Right lobe of liver (tissue), 6 donors: ENCODE measurements at regions not wholly inside any gene's neighbourhood (a gene's known extent, or its start where the extent isn't known, plus 50 kb on each side); places are given as distances from the start of the nearest gene placed in this dataset.
"Not testable (repeated sequence)": the region's sequence is repeated elsewhere in the genome, so short reads cannot be mapped to it uniquely, and the experiment has no call there.

ENCODE experiments used
- ATAC-seq, 4 donors: fragments of 200-7000 bp; cut with Tn5 transposase; one replicate each; pipeline ENCODE4 v1.9.1; 2020; ENCODE audit warnings: mild to moderate bottlenecking in 4 of 4, moderate library complexity in 4 of 4
- DNase-seq, 3 donors: peaks; one replicate each; pipeline ENCODE4 v3.0.0-alpha.2; 2020
- H3K27ac ChIP-seq, 3 donors: fragments of 200-600 bp; one replicate each; pipeline ENCODE4 v1.8.0; 2022
- H3K27me3 ChIP-seq, 2 donors: fragments of 200-600 bp; one replicate each; pipeline ENCODE4 v1.8.0; 2022
- H3K36me3 ChIP-seq, 4 donors: fragments of 200-600 bp; sonication (generic) in 1 of 4; one replicate each; pipeline versions ENCODE4 v1.5.1 to v1.8.0; 2017 to 2022; ENCODE audit warnings: control low read depth in 1 of 4
- H3K4me1 ChIP-seq, 4 donors: fragments of 200-600 bp; sonication (generic) in 1 of 4; one replicate each; pipeline versions ENCODE4 v1.5.1 to v1.8.0; 2017 to 2022; ENCODE audit warnings: control low read depth in 1 of 4
- H3K4me3 ChIP-seq, 3 donors: fragments of 200-600 bp; one replicate each; pipeline ENCODE4 v1.8.0; 2022
- H3K9me3 ChIP-seq, 4 donors: fragments of 200-600 bp; sonication (generic) in 1 of 4; one replicate each; pipeline versions ENCODE4 v1.5.1 to v1.8.0; 2017 to 2022; ENCODE audit warnings: control low read depth in 1 of 4
- POLR2A ChIP-seq: fragments of 450-650 bp; IDR thresholded peaks from one replicate; pipeline ENCODE4 v1.6.1; 2017; ENCODE audit warnings: antibody characterized with exemption, mild to moderate bottlenecking
- WGBS: methylation state at CpG from one replicate; pipeline ENCODE4 v1.1.6; 2018; ENCODE audit warnings: low coverage, low lambda C conversion rate; ENCODE audit not compliant: insufficient coverage; ENCODE audit errors: missing lambda C conversion rate; 5-methylcytosine and 5-hydroxymethylcytosine counted together
- intact Hi-C, 2 donors: fragments of 100-400 bp; cut with DNase I; formaldehyde crosslinking; loops; one replicate each; pipeline versions ENCODE4 v1.11.2 to v1.14.1; 2022
- TF ChIP-seq, protein P1 (sequence below), 4 donors: fragments of 200-600 bp in 3 of 4; fragments of 450-650 bp in 1 of 4; IDR thresholded peaks; one replicate each; pipeline versions ENCODE4 v1.5.1 to v1.8.0; 2016 to 2022; ENCODE audit warnings: antibody characterized with exemption in 4 of 4, mild to moderate bottlenecking in 2 of 4
- donor health status: DM: no; HTN: yes; CAD: no.
- donor health status: DM: no; HTN: no; CAD: no.
- donor health status: DM: no; HTN: no; CAD: no.
- donor health status: DM: no; HTN: yes; CAD: no.
- donor health status: DM: no; HTN: yes; CAD: no.

DNA sequence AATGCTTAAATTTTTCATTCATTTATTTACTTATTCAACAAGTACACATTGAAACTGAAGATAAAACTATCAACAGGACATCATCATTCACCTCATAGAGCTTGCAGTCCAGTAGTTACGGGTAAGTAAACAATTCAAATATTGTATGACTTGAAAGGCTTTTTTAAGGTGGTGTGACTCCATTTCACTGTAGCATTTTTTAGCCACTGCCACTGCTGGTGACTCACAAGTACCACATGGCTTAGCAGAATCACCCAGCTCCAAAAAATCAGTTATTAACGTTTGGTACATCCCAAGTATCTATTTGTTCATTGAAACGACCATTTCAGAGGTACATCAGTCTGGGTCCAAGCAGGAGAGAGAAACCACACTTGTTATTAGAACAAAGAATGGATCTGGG, 427.9 kb upstream of the DDI1 start:
- WGBS, result 38% methylated on average over 3 of the region's 3 CpGs
- H3K9me3 ChIP-seq, result no peaks in the 10 kb centered on the region
- intact Hi-C loops, result no loop called here
- ATAC-seq (no peak), DNase-seq (no peak)
- H3K4me1 ChIP-seq, result no peaks in the 10 kb centered on the region
- no peak for TF ChIP-seq POLR2A
- TF ChIP-seq, protein P1, sequence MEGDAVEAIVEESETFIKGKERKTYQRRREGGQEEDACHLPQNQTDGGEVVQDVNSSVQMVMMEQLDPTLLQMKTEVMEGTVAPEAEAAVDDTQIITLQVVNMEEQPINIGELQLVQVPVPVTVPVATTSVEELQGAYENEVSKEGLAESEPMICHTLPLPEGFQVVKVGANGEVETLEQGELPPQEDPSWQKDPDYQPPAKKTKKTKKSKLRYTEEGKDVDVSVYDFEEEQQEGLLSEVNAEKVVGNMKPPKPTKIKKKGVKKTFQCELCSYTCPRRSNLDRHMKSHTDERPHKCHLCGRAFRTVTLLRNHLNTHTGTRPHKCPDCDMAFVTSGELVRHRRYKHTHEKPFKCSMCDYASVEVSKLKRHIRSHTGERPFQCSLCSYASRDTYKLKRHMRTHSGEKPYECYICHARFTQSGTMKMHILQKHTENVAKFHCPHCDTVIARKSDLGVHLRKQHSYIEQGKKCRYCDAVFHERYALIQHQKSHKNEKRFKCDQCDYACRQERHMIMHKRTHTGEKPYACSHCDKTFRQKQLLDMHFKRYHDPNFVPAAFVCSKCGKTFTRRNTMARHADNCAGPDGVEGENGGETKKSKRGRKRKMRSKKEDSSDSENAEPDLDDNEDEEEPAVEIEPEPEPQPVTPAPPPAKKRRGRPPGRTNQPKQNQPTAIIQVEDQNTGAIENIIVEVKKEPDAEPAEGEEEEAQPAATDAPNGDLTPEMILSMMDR (IDR thresholded peaks at IDR 0.05), result no peak
- H3K27ac ChIP-seq, result no peak overlapping the region
- no peaks in the 10 kb centered on the region for H3K27me3 ChIP-seq
- no peak overlapping the region for H3K4me3 ChIP-seq
- H3K36me3 ChIP-seq, result no peaks in the 10 kb centered on the region

DNA sequence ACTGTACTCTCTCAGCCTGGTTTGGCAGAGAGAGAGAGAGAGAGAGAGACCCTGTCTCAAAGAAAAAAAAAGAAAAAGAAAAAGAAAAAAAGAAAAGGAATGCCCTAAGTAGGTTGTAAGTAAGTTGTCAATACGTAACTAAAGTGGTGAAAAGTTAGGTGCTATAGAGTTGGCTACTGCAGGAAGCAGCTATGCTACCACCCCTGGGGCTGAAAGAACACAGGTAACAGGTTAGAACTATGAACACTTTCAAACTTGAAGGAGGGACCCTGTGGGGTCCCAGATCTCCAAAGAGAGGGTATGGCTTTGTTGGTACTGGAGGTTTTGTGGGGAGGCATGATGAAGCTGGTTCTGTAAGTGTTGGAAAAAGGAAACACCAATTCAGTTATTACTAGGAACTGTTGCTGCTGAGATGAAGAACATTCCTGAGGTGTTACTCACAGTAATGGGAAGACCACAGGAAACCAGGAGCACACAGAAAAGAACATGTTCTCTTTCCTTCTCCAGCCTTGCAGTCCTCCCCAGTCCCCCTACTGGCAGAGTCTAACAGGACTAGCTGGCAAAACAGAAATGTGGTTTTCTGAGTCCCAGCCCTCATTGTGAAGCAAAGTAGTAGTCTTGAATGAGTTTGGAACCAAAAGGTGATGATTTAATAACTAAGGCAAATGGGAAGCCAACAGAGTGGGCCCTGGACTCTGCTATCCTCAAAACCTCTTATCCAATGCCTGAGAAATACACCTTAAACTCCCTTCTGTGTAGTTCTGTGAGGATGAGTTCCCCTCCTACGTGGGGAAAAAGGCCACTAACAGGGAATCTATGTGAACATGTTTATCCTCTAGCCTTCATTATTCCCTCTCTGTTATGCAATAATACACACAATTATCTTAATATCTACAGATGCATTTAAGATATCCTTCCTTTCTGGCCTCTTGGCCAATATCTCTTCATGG, 427.0 kb upstream of the DDI1 start:
- no peaks in the 10 kb centered on the region for H3K36me3 ChIP-seq
- no peak overlapping the region for H3K27ac ChIP-seq
- no peaks in the 10 kb centered on the region for H3K9me3 ChIP-seq
- no peak overlapping the region for H3K4me3 ChIP-seq
- ATAC-seq, result no peak
- DNase-seq, result no peak
- no peaks in the 10 kb centered on the region for H3K27me3 ChIP-seq
- intact Hi-C loops, result no loop called here
- WGBS, result 50% methylated on average over 2 of the region's 2 CpGs
- no peaks in the 10 kb centered on the region for H3K4me1 ChIP-seq
- TF ChIP-seq, protein P1 (IDR thresholded peaks at IDR 0.05), result no peak
- TF ChIP-seq POLR2A, result no peak

DNA sequence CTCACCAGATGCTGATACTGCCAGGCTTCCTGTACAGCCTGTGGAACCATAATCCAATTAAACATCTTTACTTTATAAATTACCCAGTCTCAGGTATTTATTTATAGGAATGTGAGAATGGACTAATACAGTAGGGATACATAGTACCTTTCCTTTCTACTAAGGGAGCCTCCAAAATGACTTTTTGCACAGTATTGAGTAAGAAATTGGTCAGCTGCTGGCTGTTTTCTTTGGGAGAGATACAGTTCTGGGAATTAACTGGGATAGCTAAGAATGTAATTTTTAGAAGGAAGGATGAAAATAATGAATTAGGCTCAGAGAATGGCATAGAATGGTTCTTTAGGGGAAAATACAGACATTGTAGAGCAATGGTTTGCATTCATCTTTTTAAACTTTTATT, 426.0 kb upstream of the DDI1 start:
- Histone ChIP-seq H3K36me3 (no peaks in the 10 kb centered on the region), H3K9me3 (no peaks in the 10 kb centered on the region), H3K4me3 (no peak overlapping the region), H3K4me1 (no peaks in the 10 kb centered on the region), H3K27me3 (no peaks in the 10 kb centered on the region), H3K27ac (no peak overlapping the region)
- DNase-seq (no peak), ATAC-seq (no peak)
- intact Hi-C loops, result no loop called here
- TF ChIP-seq POLR2A, result no peak
- TF ChIP-seq, protein P1 (IDR thresholded peaks at IDR 0.05), result no peak

- not testable (repeated sequence) for H3K4me3 ChIP-seq
Observed at GRCh38 chr11:103611526-103612260, 424.7 kb upstream of the DDI1 start.

GRCh38 chr11:103612451-103612850, 424.0 kb upstream of the DDI1 start:
- H3K27ac ChIP-seq, ATAC-seq, H3K4me3 ChIP-seq, intact Hi-C loops, H3K27me3 ChIP-seq, DNase-seq, H3K9me3 ChIP-seq, H3K36me3 ChIP-seq, H3K4me1 ChIP-seq: not testable (repeated sequence)
- 57% methylated on average over 9 of the region's 9 CpGs for WGBS

More at GRCh38 chr11:103611526-103612260, 424.7 kb upstream of the DDI1 start:
- H3K36me3 ChIP-seq, H3K9me3 ChIP-seq, ATAC-seq, H3K27me3 ChIP-seq, H3K27ac ChIP-seq, H3K4me1 ChIP-seq, DNase-seq, intact Hi-C loops: not testable (repeated sequence)
- 45% methylated on average over 4 of the region's 7 CpGs for WGBS

DNA sequence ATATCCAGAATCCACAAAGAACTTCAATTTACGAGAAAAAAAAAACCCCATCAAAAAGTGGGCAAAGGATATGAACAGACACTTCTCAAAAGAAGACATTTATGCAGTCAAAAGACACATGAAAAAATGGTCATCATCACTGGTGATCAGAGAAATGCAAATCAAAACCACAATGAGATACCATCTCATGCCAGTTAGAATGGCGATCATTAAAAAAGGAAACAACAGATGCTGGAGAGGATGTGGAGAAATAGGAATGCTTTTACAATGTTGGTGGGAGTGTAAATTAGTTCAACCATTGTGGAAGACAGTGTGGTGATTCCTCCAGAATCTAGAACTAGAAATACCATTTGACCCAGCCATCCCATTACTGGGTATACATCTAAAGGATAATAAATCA, 419.9 kb upstream of the DDI1 start:
- 60% methylated on average over 2 of the region's 2 CpGs for WGBS
- H3K27ac ChIP-seq, H3K27me3 ChIP-seq, DNase-seq, H3K4me1 ChIP-seq, H3K36me3 ChIP-seq, ATAC-seq, H3K4me3 ChIP-seq, H3K9me3 ChIP-seq, intact Hi-C loops: not testable (repeated sequence)
